ENCODE measurements at regions not wholly inside any gene's neighbourhood (a gene's known extent, or its start where the extent isn't known, plus 50 kb on each side); places are given as distances from the start of the nearest gene placed in this dataset.

DNA sequence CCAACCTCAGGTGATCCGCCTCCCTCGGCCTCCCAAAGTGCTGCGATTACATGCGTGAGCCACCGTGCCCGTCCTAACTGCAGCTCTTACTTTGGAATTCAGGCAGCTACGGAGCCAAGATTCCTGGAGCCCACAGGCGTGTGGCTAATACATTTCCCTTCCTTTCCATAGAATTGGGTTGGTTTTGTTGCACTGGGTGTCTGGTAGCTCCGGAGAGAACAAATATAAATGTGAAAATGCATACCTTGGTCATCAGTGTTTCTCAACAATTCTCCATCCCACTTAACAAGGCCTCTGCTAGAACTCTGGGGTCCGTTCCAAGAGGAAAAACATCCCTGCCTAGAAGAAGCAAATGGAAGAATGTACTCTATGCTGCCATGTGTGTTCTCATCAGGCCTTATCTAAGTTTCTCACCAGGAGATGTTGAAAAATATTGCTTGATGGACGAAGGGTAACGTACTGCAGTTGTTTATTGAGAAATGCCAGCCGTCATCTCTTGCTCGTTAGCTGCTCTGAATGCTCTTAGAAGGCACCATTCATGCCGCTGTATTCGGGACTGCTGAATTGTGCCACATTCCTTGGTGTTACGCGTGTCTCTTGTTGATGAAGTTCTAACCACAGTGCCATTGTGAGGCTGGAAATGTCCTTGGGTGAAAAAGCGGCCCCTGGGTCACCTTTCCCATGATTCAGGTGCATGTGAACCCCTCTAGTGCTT, 50.5 kb upstream of the CD99 start:
- no peak overlapping the region for H3K27ac ChIP-seq (ENCODE audit: low read depth in 1 of 2, low read length in 2 of 2)
- H3K36me3 ChIP-seq (replicated peaks in 1 of 2; ENCODE audit: control insufficient read depth in 1 of 2, insufficient read depth in 2 of 2, low read length in 2 of 2) = peaks cover 10 to 36% of the 10 kb centered on the region in 2 donors
- WGBS (ENCODE audit: insufficient coverage) = 97% methylated on average over 14 of the region's 19 CpGs
- Mint-ChIP-seq H3K4me3 (no peak overlapping the region), H3K36me3 (peaks cover 44 to 52% of the 10 kb centered on the region in 2 donors), H3K4me1 (peaks cover 22% of the 10 kb centered on the region), H3K9me3 (peaks cover 0 to 5% (median 0%) of the 10 kb centered on the region in 7 donors), H3K27me3 (ENCODE audit: low read depth in 3 of 3) (no peaks in the 10 kb centered on the region), H3K27ac (no peak overlapping the region)
- intact Hi-C loops (cut with micrococcal nuclease) = loop anchor here in 1 of 2 donors (10.0 kb wide), 1 partner anchor 94 kb away; no protein-coding TSS in a partner anchor
- no peak overlapping the region for H3K9ac ChIP-seq (ENCODE audit: insufficient read depth, low read length, poor library complexity, severe bottlenecking)
- H3K4me1 ChIP-seq (ENCODE audit: control insufficient read depth in 1 of 2, insufficient read depth in 2 of 2, low read length in 2 of 2) = peaks cover 13 to 14% of the 10 kb centered on the region in 2 donors
- DNase-seq = no peak
- TF ChIP-seq, protein P1, sequence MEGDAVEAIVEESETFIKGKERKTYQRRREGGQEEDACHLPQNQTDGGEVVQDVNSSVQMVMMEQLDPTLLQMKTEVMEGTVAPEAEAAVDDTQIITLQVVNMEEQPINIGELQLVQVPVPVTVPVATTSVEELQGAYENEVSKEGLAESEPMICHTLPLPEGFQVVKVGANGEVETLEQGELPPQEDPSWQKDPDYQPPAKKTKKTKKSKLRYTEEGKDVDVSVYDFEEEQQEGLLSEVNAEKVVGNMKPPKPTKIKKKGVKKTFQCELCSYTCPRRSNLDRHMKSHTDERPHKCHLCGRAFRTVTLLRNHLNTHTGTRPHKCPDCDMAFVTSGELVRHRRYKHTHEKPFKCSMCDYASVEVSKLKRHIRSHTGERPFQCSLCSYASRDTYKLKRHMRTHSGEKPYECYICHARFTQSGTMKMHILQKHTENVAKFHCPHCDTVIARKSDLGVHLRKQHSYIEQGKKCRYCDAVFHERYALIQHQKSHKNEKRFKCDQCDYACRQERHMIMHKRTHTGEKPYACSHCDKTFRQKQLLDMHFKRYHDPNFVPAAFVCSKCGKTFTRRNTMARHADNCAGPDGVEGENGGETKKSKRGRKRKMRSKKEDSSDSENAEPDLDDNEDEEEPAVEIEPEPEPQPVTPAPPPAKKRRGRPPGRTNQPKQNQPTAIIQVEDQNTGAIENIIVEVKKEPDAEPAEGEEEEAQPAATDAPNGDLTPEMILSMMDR (IDR thresholded peaks at IDR 0.05) = no peak
- H3K4me3 ChIP-seq (replicated peaks in 1 of 3; ENCODE audit: low read depth in 2 of 3, low read length in 3 of 3) = no peak overlapping the region
- no peaks in the 10 kb centered on the region for H3K27me3 ChIP-seq (ENCODE audit: control insufficient read depth in 2 of 2, insufficient read depth in 2 of 2, low read length in 2 of 2)
- no peak overlapping the region for H2AFZ ChIP-seq (ENCODE audit: insufficient read depth, low read depth, low read length, poor library complexity, severe bottlenecking)
- no peaks in the 10 kb centered on the region for H3K79me2 ChIP-seq (ENCODE audit: insufficient read depth, low read length)
- H4K20me1 ChIP-seq (ENCODE audit: insufficient read depth, low read length) = no peaks in the 10 kb centered on the region
- H3K4me2 ChIP-seq (replicated peaks; ENCODE audit: extremely low read depth, low read length, poor library complexity, severe bottlenecking) = no peak overlapping the region
- no peaks in the 10 kb centered on the region for H3K9me3 ChIP-seq (replicated peaks in 1 of 2; ENCODE audit: control insufficient read depth in 1 of 2, insufficient read depth in 1 of 2, low read length in 2 of 2)

GRCh38 chrX:2638279-2638678, 52.8 kb upstream of the CD99 start:
- Histone ChIP-seq H3K36me3 (replicated peaks in 1 of 2; ENCODE audit: control insufficient read depth in 1 of 2, insufficient read depth in 2 of 2, low read length in 2 of 2) (peaks cover 10 to 36% of the 10 kb centered on the region in 2 donors), H3K4me3 (replicated peaks in 1 of 3; ENCODE audit: low read depth in 2 of 3, low read length in 3 of 3) (no peak overlapping the region), H4K20me1 (ENCODE audit: insufficient read depth, low read length) (no peaks in the 10 kb centered on the region), H3K9ac (ENCODE audit: insufficient read depth, low read length, poor library complexity, severe bottlenecking) (no peak overlapping the region), H3K4me2 (replicated peaks; ENCODE audit: extremely low read depth, low read length, poor library complexity, severe bottlenecking) (no peak overlapping the region), H2AFZ (ENCODE audit: insufficient read depth, low read depth, low read length, poor library complexity, severe bottlenecking) (no peak overlapping the region), H3K9me3 (replicated peaks in 1 of 2; ENCODE audit: control insufficient read depth in 1 of 2, insufficient read depth in 1 of 2, low read length in 2 of 2) (no peaks in the 10 kb centered on the region), H3K4me1 (ENCODE audit: control insufficient read depth in 1 of 2, insufficient read depth in 2 of 2, low read length in 2 of 2) (peaks cover under 1 to 1% of the 10 kb centered on the region in 2 donors), H3K27ac (ENCODE audit: low read depth in 1 of 2, low read length in 2 of 2) (no peak overlapping the region), H3K27me3 (ENCODE audit: control insufficient read depth in 2 of 2, insufficient read depth in 2 of 2, low read length in 2 of 2) (no peaks in the 10 kb centered on the region), H3K79me2 (ENCODE audit: insufficient read depth, low read length) (no peaks in the 10 kb centered on the region)
- intact Hi-C loops (cut with micrococcal nuclease) = no loop called here
- Mint-ChIP-seq H3K9me3 (peaks cover 0 to 5% (median 0%) of the 10 kb centered on the region in 7 donors), H3K27me3 (ENCODE audit: low read depth in 3 of 3) (no peaks in the 10 kb centered on the region), H3K36me3 (peaks cover 50 to 61% of the 10 kb centered on the region in 2 donors), H3K27ac (no peak overlapping the region), H3K4me1 (peaks cover 9% of the 10 kb centered on the region), H3K4me3 (no peak overlapping the region)
- no peak for DNase-seq
- 62% methylated on average over 5 of the region's 7 CpGs for WGBS (ENCODE audit: insufficient coverage)
- TF ChIP-seq, protein P1 (IDR thresholded peaks at IDR 0.05) = no peak

Data from CD14-positive monocyte (primary cell).